HG03060 (cell line): ENCODE measurements at regions not wholly inside any gene's neighbourhood (a gene's known extent, or its start where the extent isn't known, plus 50 kb on each side); places are given as distances from the start of the nearest gene placed in this dataset.
"Not testable (repeated sequence)": the region's sequence is repeated elsewhere in the genome, so short reads cannot be mapped to it uniquely, and the experiment has no call there.

Source experiments
- ATAC-seq: cut with Tn5 transposase; IDR thresholded peaks from one replicate; pipeline ENCODE4 v1.9.1; 2021; ENCODE audit warnings: low read depth, moderate number of reproducible peaks; ENCODE audit not compliant: unreplicated experiment

DNA sequence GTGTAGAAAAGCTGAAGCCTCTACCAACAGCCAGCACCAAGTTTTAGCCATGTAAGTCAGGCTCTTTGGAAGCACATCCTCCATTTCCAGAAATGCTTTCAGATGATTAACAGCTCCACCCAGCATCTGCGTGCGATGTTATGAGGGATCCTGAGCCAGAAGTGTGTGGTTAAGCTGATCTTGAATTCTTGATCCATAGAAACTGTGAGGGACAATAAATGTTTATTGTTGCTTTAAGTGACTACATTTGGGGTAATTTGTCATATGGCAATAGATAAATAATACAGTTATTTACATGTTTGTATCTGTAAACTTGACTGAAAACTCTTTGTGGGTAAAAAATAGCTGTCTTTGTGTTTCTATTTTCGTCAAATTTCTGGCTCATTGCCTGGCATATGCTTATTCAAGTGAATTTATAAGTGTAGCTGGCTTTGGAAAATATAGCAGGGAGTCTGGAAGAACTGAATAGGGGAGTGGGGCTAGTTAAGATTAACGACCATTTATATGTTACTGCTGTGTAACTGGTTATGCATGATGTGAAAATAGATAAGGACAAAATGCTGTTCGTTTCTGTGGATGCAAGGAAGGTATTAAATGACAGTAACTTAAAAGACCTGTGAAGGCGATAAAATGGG, 234.1 kb downstream of the LRRC70 start:
- no peak for ATAC-seq

DNA sequence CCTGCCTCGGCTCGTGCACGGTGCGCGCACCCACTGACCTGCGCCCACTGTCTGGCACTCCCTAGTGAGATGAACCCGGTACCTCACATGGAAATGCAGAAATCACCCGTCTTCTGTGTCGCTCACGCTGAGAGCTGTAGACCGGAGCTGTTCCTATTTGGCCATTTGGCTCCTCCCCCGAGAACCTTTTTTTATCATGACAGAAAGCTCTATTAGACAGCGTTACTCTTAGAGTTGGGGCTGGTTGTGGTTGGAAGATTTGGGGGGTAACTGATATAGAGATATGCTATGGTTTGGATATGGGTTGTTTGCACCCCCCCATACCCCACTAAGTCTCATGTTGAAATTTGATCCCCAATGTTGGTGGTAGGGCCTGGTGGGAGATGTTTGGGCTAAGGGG, 226.2 kb downstream of the LRRC70 start:
- not testable (repeated sequence) for ATAC-seq

DNA sequence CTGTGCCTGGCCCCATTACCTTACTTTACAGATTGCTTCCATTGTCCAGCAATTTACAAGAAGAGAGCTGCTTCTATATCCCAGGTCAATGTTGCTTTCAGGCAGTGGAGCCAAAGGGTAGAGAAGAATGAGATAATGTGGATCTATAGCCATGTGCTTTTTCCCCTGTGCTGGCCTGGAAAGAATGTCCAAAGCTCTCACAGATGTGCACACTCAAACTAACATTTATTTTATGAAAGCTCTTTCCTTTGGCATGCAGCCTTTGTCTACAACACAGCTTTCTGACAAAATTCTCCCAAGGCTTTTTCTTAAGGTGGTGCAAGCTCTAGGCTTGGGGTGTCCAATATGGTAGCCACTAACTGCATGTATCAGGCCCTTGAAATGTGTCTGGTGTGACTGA, 217.3 kb downstream of the LRRC70 start:
- no peak for ATAC-seq

DNA sequence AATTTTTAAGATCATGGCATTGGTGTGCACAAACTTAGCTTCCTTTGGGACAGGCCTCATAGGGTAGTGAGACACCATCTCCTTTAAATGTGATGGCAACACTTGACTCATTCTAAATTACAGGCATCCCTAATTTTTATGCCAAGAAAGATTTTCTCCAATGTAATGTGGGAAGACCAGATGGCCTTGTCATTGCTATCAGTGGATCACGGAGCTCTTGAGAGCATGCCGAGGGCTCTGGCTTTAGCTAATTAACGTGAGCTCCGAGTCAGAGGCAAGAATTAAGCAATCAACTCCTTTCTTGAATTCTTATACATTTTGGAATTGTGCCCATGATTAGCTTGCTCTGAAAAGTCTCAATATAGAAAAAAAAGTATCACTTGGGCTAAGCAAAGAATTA, 215.8 kb downstream of the LRRC70 start:
- no peak for ATAC-seq

DNA sequence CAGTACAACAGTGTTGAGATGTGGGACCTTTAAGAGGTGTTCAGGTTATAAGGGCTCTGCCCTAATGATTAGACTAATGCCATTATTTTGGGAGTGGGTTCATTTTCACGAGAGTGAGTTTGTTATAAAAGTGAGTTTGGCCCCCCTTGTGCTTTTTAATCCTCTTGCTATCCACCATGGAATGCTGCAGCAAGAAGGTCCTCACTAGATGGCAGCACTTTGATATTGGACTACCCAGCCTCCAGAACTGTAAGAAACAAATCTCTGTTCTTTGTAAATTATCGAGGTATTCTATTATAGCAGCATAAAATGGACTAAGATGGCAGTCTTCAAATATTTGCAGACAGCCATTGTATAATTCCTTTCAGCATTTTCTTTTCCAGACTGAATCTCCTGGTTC, 212.4 kb downstream of the LRRC70 start:
- no peak for ATAC-seq

DNA sequence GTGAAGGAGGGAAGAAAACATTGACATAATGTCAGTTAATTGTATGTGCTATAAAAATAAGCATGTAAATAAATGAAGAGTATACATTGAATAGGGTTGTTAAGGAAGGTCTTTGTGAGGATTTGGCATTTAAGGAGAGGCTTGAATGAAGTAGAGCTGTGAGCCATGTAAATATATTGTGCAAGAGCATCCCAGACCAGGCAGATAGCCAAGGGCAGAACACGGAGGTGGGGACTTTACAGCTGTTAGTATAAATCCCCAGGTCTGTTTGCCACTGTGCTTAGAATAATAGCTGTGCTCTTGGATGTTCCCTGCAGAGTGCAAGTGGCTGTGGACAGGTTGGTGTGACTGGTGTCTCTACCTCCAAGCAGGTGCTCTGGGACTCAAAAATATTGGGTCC, 211.7 kb downstream of the LRRC70 start:
- ATAC-seq: no peak

DNA sequence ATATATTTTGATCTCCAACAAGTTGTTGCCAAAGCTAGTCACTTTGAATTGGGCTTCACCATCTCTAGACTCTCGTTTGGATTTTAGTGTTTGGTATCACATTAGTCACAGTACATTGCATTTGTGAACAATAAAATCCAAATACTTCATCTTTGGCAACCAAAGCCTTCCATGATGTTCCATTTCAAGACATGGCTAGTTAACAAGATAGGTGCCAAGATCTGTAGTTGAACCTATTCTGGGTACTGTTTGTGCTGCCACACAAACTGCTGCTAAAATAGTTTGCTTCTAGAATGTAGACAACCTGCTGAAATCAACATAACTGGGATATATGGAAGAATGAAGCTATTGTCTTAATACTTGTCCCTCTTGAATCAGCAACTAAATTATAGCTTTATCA, 207.5 kb downstream of the LRRC70 start:
- ATAC-seq: no peak

DNA sequence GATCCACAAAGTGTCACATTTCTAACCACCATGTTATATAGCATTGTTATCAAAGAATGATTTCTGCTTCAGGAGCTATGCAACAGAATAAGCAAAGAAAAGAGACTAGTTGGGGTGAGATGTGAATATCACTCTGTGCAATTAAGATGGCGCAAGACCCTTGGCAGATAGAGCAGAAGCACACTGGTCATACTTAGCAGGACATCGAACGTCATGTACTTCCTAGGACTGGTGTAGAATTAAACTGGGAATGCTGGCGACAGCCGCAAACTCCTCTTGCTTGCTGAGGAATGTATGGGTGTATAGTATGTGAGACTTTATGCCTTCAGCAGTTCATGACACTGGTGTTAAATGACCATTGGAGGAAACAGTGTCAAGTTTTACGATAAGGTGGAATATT, 207.0 kb downstream of the LRRC70 start:
- no peak for ATAC-seq

DNA sequence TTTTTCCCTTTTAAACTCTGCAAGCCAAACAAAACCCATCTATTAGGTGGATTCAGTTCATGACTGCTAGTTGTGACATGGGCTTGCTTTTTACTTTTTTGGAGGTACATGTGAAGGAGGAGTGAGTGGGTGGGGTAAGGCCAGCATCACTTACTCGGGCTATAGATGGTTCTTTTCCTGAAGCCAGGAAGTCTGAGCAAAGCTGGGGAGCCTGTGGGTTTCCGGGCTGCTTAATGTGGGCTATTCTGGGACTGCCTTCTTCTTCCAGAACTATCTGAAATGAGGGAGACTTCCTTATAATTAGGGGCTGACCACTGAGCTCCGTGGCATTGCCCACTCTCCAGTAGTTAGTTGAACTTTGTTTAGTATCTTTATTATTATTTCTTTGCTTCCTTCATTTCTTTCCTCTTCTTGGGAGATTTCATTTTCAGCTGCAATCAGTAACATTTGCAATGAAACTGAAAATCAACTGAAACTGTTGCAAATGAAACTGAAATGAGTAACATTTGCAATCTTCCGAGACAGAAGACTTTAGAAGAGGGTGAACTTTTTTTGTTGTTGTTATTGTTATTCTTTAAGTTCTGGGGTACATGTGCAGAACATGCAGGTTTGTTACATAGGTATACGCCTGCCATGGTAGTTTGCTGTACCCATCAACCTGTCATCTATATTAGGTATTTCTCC, 204.9 kb downstream of the LRRC70 start:
- no peak for ATAC-seq

DNA sequence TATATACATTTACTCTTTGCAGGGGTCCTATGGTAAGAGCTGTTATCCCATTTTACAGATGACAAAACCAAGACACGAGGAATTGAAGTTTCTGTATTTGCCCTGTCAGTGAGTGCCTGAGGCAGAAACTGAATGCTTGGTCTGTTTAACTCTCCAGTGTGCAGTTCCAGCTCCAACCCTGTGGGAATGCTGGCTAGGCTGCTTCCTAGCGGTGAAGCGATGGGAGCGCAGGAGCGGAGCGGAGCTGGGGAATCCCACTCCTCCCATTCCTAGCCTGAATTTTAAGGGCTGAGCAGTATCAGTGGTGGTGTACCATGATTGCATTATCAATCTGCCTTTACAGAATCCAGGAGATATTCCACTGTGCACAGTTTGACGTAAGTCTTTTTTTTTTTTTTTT, 202.3 kb downstream of the LRRC70 start:
- no peak for ATAC-seq

DNA sequence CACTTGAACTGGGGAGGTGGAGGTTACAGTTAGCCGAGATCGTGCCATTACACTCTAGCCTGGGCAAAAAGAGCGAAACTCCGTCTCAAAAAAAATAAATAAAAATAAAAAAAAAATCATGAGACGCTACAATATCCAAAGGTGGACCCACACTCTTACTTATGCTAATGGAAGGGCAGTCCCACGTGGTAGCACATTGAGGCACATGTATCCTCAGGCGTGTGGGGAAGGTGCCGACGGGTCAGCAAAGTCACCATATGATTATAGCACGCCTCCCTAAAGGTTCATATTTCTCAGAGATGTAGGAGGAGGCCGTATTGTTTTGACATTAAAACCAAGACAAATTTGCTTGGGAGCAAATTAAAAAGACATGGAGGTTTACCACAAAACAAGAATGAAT, 201.6 kb downstream of the LRRC70 start:
- no peak for ATAC-seq

DNA sequence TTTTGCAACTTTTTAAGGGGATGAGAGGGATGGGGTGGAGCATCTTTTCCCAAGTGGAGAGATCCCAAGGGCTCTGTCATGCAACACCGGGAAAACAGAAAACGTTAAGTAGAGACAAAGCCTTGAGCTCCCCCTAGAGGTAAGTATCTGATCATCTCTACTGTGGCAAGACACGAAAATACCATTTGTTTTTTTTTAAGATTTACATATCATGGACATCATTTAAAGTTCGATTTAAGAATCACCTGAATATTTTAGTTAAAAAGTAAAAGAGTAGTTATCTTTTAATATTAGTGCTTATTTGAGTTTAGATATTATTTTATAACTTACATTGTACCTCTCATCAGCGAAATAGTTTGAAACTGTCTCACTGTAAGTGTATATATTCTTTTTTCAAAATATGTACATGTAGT, 200.4 kb downstream of the LRRC70 start:
- ATAC-seq: no peak

DNA sequence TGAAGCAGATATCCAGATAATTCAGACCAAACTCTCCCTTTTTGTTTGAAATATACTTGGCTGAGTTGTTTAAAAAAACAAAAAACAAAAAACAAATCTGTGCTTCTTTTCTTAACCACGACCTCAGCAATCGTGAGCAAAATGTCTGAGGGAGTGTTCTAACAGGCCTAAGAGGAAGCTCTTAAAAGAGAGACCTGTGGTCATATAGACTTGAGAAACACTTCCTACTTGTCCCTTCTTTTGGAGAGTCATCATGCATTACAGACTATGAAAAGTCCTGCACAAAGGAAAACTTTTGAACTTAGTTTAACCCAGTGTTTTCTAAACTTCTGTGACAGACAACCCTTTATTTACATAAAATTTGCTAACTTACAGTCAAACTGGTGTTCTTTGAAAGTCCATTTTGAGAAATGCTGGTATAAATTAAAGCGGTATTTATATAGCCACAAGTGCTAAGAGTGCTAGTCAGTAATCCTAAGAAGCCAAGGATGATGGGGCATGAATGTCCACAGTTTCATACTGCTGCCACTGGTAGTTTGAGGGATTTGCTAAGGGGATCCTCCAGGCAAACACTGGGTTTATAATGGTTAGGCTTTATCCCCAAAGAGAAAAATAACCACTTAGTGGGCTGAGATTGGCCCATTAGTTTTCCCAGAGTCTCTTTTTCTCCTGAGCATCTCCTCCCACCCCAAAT, 199.8 kb downstream of the LRRC70 start:
- no peak for ATAC-seq

DNA sequence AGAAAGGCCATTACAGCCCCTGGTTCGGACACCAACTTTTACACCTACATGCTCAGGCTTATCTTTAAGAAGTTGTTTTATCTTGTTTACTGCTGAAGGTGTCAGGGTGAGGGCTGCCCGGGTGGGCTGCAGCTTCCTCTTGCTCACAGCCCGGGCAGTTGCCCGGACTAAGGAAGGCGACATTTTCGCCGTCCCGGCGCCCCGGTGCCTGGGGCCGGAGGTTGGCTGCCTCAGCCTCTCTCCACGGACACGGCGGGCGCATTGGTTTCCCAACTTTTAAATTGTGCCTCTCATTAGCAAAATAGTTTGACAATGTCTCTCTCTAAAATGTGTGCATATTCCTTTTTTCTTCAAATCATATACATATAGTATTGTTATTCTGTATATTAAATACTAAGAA, 198.5 kb downstream of the LRRC70 start:
- ATAC-seq: not testable (repeated sequence)

DNA sequence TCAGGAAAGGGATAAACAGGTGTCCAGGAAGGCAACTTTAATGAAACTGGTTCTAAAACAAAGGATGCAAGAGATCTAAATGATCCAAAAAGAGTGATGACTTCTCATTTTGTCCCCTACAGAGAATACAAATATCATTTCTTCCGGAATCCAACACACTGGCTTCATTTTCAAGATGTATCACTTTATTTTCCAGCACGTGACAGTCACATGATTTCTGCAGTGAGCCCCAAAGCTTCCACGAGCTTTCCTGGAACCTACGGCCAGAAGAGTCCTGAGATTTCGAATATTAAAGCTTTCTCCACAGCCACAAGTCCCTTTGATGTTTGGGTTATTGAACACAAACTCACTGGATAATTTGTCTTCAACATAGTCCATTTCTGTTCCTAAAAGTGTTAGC, 198.0 kb downstream of the LRRC70 start:
- not testable (repeated sequence) for ATAC-seq

DNA sequence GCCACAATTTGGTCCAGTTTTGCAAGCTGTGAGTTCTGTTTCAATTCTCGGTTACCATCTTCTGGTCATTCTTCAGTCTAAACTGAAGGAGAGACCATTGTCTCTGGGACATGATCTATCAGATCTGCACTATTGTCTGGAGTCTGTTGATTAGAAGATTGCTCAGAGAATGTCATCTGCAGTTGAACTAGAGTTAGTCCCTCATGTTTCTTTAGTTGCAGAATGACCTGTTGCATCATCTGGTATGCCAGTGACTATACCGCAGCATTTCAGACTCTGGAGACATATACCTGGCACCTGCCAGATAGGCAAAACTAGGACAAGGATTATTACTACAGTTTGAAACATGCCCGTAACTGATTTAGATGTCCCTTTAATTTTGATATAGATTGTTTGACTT, 194.8 kb downstream of the LRRC70 start:
- no peak for ATAC-seq

DNA sequence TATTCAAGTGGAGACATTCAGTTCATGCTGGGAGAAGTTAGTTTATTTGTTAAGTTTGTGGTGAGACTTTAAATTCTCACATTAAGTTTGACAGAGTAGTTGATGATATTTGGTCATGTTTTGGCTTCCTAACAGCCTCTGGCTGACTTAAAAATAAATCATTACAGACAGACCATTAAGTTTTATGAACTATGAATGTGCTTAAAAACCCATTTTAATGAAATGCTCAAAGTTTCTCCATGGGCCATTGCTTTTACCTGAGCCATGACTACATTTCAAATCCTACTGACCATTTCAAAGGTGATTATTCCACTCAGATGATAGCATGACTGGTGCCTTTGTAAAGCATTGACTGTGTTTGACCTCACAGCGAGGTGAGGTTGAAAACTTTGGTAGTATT, 192.7 kb downstream of the LRRC70 start:
- no peak for ATAC-seq

DNA sequence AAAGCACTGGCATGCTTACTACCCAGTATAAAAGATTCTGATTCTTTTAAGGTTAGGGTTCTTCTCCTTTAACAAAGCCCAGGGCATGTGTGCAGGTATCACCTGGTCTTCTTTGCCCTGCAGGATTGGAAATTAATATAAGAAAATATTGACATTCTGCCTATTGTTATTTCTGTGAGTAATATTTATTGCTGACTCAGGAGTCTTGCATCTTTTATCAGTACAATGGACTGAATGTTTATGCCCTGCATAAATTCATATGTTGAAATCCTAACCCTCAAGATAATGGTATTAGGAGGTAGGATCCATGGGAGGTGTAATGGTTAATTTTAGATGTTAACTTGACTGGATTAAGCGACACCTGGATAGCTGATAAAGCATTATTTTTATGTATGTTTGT, 189.0 kb downstream of the LRRC70 start:
- no peak for ATAC-seq

DNA sequence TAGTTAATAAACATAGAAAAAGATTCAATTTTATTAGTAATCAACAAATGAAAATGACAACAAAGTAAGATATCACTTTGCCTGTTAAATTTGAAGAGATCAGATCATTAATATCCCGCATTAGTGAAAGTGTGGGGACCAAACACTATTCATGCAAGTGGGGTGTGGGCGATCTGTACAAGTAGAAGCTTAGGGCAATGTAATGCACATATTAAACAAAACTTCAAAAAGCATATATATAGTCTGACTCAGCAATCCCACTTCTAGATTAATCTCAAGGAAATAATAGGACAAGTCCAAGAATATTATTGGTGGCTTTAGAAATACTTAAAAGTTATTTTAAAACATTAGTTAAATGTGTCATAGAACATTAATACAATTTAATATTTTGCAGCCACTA, 188.5 kb downstream of the LRRC70 start:
- no peak for ATAC-seq

DNA sequence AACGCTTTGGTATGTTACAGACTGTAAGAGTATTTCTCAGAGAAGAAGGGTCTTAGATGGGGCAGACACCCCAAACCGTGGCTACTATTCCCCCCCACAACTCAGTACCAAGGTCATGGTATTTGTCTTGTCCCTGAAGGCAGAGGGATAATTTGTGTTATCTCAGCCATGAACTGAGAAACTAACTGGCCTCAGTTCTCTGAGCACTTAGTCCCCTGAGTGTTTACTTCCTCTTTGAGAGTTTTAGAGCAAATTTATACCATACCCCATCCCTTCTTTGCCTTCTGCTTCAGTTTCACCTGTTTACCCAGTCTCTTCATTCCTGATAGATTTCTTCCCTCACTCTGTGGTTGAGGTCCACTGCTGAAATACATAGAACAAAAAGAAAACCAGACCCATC, 183.9 kb downstream of the LRRC70 start:
- ATAC-seq: no peak

DNA sequence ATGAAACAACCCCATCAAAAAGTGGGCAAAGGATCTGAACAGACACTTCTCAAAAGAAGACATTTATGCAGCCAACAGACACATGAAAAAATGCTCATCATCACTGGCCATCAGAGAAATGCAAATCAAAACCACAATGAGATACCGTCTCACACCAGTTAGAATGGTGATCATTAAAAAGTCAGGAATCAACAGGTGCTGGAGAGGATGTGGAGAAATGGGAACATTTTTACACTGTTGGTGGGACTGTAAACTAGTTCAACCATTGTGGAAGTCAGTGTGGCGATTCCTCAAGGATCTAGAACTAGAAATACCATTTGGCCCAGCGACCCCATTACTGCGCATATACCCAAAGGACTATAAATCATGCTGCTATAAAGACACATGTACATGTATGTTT, 179.1 kb downstream of the LRRC70 start:
- ATAC-seq: not testable (repeated sequence)

DNA sequence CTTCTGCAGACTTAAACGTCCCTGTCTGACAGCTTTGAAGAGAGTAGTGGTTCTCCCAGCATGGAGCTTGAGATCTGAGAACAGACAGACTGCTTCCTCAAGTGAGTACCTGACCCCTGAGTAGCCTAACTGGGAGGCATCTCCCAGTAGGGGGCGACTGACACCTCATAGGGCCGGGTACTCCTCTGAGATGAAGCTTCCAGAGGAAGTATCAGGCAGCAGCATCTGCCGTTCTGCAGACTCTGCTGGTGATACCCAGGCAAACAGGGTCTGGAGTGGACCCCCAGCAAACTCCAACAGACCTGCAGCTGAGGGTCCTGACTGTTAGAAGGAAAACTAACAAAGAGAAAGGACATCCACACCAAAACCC, 174.4 kb downstream of the LRRC70 start:
- ATAC-seq: not testable (repeated sequence)
